Neural cell (in vitro differentiated cells): ENCODE measurements at regions not wholly inside any gene's neighbourhood (a gene's known extent, or its start where the extent isn't known, plus 50 kb on each side); places are given as distances from the start of the nearest gene placed in this dataset.

Experiments
- CTCF ChIP-seq: fragments of 450-650 bp; IDR thresholded peaks from 2 replicates; pipeline ENCODE4 v1.5.1; 2014; ENCODE audit warnings: antibody characterized with exemption, mild to moderate bottlenecking, moderate library complexity; ENCODE audit not compliant: poor library complexity, severe bottlenecking
- EP300 ChIP-seq: fragments of 450-650 bp; conservative IDR thresholded peaks from 2 replicates; pipeline ENCODE4 v1.6.1; 2014; ENCODE audit warnings: antibody characterized with exemption, mild to moderate bottlenecking, moderate library complexity; ENCODE audit not compliant: poor library complexity, severe bottlenecking
- POLR2AphosphoS5 ChIP-seq: IDR thresholded peaks from 2 replicates; pipeline ENCODE4 v1.6.1; 2012
- REST ChIP-seq: IDR thresholded peaks from 2 replicates; pipeline ENCODE4 v1.6.1; 2012; ENCODE audit warnings: borderline replicate concordance

- TF ChIP-seq CTCF (no peak), EP300 (no peak), POLR2AphosphoS5 (no peak), REST (no peak)
These were observed 62.4 kb upstream of the GRIN2B start for GRCh38 chr12:14043776-14044175.
